MCF 10A (cell line): ENCODE measurements at regions not wholly inside any gene's neighbourhood (a gene's known extent, or its start where the extent isn't known, plus 50 kb on each side); places are given as distances from the start of the nearest gene placed in this dataset.

Source experiments
- BruUV-seq: library from RNA; stranded (reverse); fragments of 400-500 nt; replicated peaks from 2 replicates; lab custom pipeline; 2021; lab: Mats Ljungman, UMichigan
- CTCF ChIA-PET: fragments of 300-600 bp; sonication (Branson Sonifier 250); formaldehyde crosslinking; extraction: SDS; loops from one replicate; lab custom pipeline; 2021; ENCODE audit warnings: antibody characterized with exemption, inconsistent platforms; lab: Yijun Ruan, JAX
- POLR2A ChIA-PET: fragments of 300-600, 350-650 bp; sonication (Branson Sonifier 250); formaldehyde crosslinking; extraction: SDS; loops from one replicate; lab custom pipeline; 2020; ENCODE audit warnings: antibody characterized with exemption, inconsistent platforms; lab: Yijun Ruan, JAX
- DNase-seq: peaks from one replicate; pipeline ENCODE4 v3.0.0-alpha.2; 2018; ENCODE audit not compliant: unreplicated experiment
- H3K27ac Mint-ChIP-seq: one replicate; pipeline ENCODE4 v1.8.0; 2022; ENCODE audit warnings: mild to moderate bottlenecking, low read depth, mixed read lengths; ENCODE audit not compliant: unreplicated experiment
- H3K27me3 Mint-ChIP-seq: one replicate; pipeline ENCODE4 v1.8.0; 2022; ENCODE audit warnings: mixed read lengths; ENCODE audit not compliant: insufficient read depth, unreplicated experiment
- H3K36me3 Mint-ChIP-seq: one replicate; pipeline ENCODE4 v1.8.0; 2022; ENCODE audit warnings: mild to moderate bottlenecking, moderate library complexity, mixed read lengths; ENCODE audit not compliant: insufficient read depth, unreplicated experiment
- H3K4me1 Mint-ChIP-seq: one replicate; pipeline ENCODE4 v1.8.0; 2022; ENCODE audit warnings: mixed read lengths; ENCODE audit not compliant: insufficient read depth, unreplicated experiment
- H3K4me3 Mint-ChIP-seq: one replicate; pipeline ENCODE4 v1.8.0; 2022; ENCODE audit warnings: mild to moderate bottlenecking, moderate library complexity, mixed read lengths; ENCODE audit not compliant: unreplicated experiment
- H3K9me3 Mint-ChIP-seq: one replicate; pipeline ENCODE4 v1.8.0; 2022; ENCODE audit warnings: mixed read lengths; ENCODE audit not compliant: unreplicated experiment
- CTCF ChIP-seq: fragments of 200-600 bp; IDR thresholded peaks from one replicate; pipeline ENCODE4 v1.8.0; 2022; ENCODE audit warnings: antibody characterized with exemption, mild to moderate bottlenecking; ENCODE audit not compliant: unreplicated experiment
- intact Hi-C: fragments of 100-400 bp; cut with micrococcal nuclease; formaldehyde crosslinking; loops from 2 replicates; pipeline ENCODE4 v1.14.1; 2022

GRCh38 chr20:58136149-58136484 is 92.3 kb downstream of the ANKRD60 start:
- H3K27ac Mint-ChIP-seq = no peak overlapping the region
- POLR2A ChIA-PET = interaction anchor here (0.7 to 2.5 kb wide), 6 partner anchors 24 to 515 kb away, joined by 3 to 15 read pairs (median 3); partner anchors contain the start of gene STX16
- no peak overlapping the region for H3K4me3 Mint-ChIP-seq
- TF ChIP-seq CTCF = no peak
- no peaks in the 10 kb centered on the region for H3K27me3 Mint-ChIP-seq
- intact Hi-C loops = no loop called here
- no peaks in the 10 kb centered on the region for H3K36me3 Mint-ChIP-seq
- H3K4me1 Mint-ChIP-seq = peaks cover 30% of the 10 kb centered on the region
- DNase-seq = no peak
- no TSS peak for BruUV-seq
- CTCF ChIA-PET = interaction anchor here (0.6 kb wide), 2 partner anchors 21 to 705 kb away, joined by 3 to 5 read pairs; no protein-coding TSS in a partner anchor
- no peaks in the 10 kb centered on the region for H3K9me3 Mint-ChIP-seq

GRCh38 chr20:58135441-58136148 is 92.9 kb downstream of the ANKRD60 start:
- Mint-ChIP-seq H3K36me3 (no peaks in the 10 kb centered on the region), H3K9me3 (no peaks in the 10 kb centered on the region), H3K4me3 (no peak overlapping the region), H3K27me3 (no peaks in the 10 kb centered on the region), H3K4me1 (peaks cover 34% of the 10 kb centered on the region), H3K27ac (no peak overlapping the region)
- ChIA-PET CTCF (interaction anchor here (0.7 to 1.5 kb wide), 3 partner anchors 33 to 83 kb away, joined by 3 to 4 read pairs (median 4); no protein-coding TSS in a partner anchor), POLR2A (interaction anchor here (0.6 to 2.5 kb wide), 7 partner anchors 11 to 515 kb away, joined by 3 to 15 read pairs (median 3); partner anchors contain the start of gene STX16)
- TF ChIP-seq CTCF = no peak
- intact Hi-C loops = no loop called here
- peak; percentile 50 for DNase-seq
- no TSS peak for BruUV-seq

GRCh38 chr20:58133020-58133808 is 95.2 kb downstream of the ANKRD60 start:
- DNase-seq = no peak
- CTCF ChIA-PET = interaction anchor here (0.5 to 2.5 kb wide), 14 partner anchors 14 to 785 kb away, joined by 3 to 8 read pairs (median 4); no protein-coding TSS in a partner anchor

More at GRCh38 chr20:58133020-58133808, 95.2 kb downstream of the ANKRD60 start:
- H3K4me1 Mint-ChIP-seq = peaks cover 40% of the 10 kb centered on the region
- H3K27me3 Mint-ChIP-seq = no peaks in the 10 kb centered on the region
- H3K4me3 Mint-ChIP-seq = no peak overlapping the region
- no TSS peak for BruUV-seq
- H3K36me3 Mint-ChIP-seq = no peaks in the 10 kb centered on the region
- no peaks in the 10 kb centered on the region for H3K9me3 Mint-ChIP-seq
- POLR2A ChIA-PET = interaction anchor here (0.7 to 5.6 kb wide), 5 partner anchors 14 to 435 kb away, joined by 3 to 45 read pairs (median 4); no protein-coding TSS in a partner anchor
- no peak overlapping the region for H3K27ac Mint-ChIP-seq
- intact Hi-C loops = no loop called here
- no peak for TF ChIP-seq CTCF
